ENCODE measurements at regions not wholly inside any gene's neighbourhood (a gene's known extent, or its start where the extent isn't known, plus 50 kb on each side); places are given as distances from the start of the nearest gene placed in this dataset.
"Not testable (repeated sequence)": the region's sequence is repeated elsewhere in the genome, so short reads cannot be mapped to it uniquely, and the experiment has no call there.

- H3K27ac ChIP-seq; H3K27me3 ChIP-seq (ENCODE audit: insufficient read depth in 3 of 3, low read length in 2 of 3); H3K4me1 ChIP-seq; H3K4me3 ChIP-seq; H3K9me3 ChIP-seq: not testable (repeated sequence)
- peaks cover 2 to 46% of the 10 kb centered on the region in 2 donors for H3K36me3 ChIP-seq (ENCODE audit: insufficient read depth in 1 of 2, low read depth in 1 of 2)
- 32 to 41% (median 38%) methylated on average over 14 to 15 of the region's 15 CpGs for WGBS, 3 donors
- ATAC-seq (peak; percentile 92 to 97 (median 96)), DNase-seq (peak; percentile 72 to 86)
- intact Hi-C loops (cut with DNase I): loop anchor here (2.0 to 5.0 kb wide), 3 partner anchors 240 to 315 kb away; no protein-coding TSS in a partner anchor
- TF ChIP-seq, protein P1, sequence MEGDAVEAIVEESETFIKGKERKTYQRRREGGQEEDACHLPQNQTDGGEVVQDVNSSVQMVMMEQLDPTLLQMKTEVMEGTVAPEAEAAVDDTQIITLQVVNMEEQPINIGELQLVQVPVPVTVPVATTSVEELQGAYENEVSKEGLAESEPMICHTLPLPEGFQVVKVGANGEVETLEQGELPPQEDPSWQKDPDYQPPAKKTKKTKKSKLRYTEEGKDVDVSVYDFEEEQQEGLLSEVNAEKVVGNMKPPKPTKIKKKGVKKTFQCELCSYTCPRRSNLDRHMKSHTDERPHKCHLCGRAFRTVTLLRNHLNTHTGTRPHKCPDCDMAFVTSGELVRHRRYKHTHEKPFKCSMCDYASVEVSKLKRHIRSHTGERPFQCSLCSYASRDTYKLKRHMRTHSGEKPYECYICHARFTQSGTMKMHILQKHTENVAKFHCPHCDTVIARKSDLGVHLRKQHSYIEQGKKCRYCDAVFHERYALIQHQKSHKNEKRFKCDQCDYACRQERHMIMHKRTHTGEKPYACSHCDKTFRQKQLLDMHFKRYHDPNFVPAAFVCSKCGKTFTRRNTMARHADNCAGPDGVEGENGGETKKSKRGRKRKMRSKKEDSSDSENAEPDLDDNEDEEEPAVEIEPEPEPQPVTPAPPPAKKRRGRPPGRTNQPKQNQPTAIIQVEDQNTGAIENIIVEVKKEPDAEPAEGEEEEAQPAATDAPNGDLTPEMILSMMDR (IDR thresholded peaks at IDR 0.05): peak; percentile 98
Observed at GRCh38 chr22:25462474-25463346, 101.8 kb upstream of the GRK3 start.

- H3K27me3 ChIP-seq (ENCODE audit: insufficient read depth in 3 of 3, low read length in 2 of 3); H3K27ac ChIP-seq; H3K4me1 ChIP-seq; DNase-seq; H3K4me3 ChIP-seq; H3K9me3 ChIP-seq; ATAC-seq: not testable (repeated sequence)
- intact Hi-C loops (cut with DNase I): loop anchor here (2.0 to 5.0 kb wide), 3 partner anchors 239 to 314 kb away; no protein-coding TSS in a partner anchor
- H3K36me3 ChIP-seq (ENCODE audit: insufficient read depth in 1 of 2, low read depth in 1 of 2): peaks cover 2 to 40% of the 10 kb centered on the region in 2 donors
- WGBS, 3 donors: 88 to 93% (median 89%) methylated on average over 8 of the region's 8 CpGs
Observed at GRCh38 chr22:25463347-25463628, 101.2 kb upstream of the GRK3 start.

DNA sequence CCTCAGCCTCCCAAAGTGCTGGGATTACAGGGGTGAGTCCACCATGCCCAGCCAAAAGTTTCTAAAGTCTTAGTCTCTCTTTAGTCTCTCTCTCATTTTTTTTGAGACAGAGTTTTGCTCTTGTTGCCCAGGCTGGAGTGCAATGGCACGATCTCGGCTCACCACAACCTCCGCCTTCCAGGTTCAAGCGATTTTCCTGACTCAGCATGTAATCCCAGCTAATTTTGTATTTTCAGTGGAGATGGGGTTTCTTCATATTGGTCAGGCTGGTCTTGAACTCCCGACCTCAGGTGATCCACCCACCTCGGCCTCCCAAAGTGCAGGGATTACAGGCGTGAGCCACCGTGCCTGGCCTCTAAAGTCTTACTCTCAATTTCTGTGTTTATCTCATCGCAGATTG, 100.1 kb upstream of the GRK3 start:
- intact Hi-C loops (cut with DNase I): loop anchor here (5.0 kb wide), 2 partner anchors 238 to 313 kb away; no protein-coding TSS in a partner anchor
- not testable (repeated sequence) for H3K27me3 ChIP-seq (ENCODE audit: insufficient read depth in 3 of 3, low read length in 2 of 3); H3K27ac ChIP-seq; H3K4me3 ChIP-seq; DNase-seq; ATAC-seq; H3K4me1 ChIP-seq; H3K9me3 ChIP-seq
- WGBS, 3 donors: 86 to 94% (median 92%) methylated on average over 9 of the region's 9 CpGs
- peaks cover 0 to 30% of the 10 kb centered on the region in 2 donors for H3K36me3 ChIP-seq (ENCODE audit: insufficient read depth in 1 of 2, low read depth in 1 of 2)

- Histone ChIP-seq H3K27ac (no peak overlapping the region), H3K9me3 (no peaks in the 10 kb centered on the region), H3K27me3 (ENCODE audit: insufficient read depth in 3 of 3, low read length in 2 of 3) (no peaks in the 10 kb centered on the region), H3K36me3 (ENCODE audit: insufficient read depth in 1 of 2, low read depth in 1 of 2) (peaks cover 0 to 15% of the 10 kb centered on the region in 2 donors), H3K4me1 (no peaks in the 10 kb centered on the region), H3K4me3 (no peak overlapping the region)
- WGBS, 3 donors: 74 to 82% (median 80%) methylated on average over 4 of the region's 4 CpGs
- TF ChIP-seq, protein P1 (IDR thresholded peaks at IDR 0.05): no peak
- intact Hi-C loops (cut with DNase I): no loop called here
- no peak for DNase-seq
- no peak for ATAC-seq
Observed at GRCh38 chr22:25465949-25466348, 98.5 kb upstream of the GRK3 start.

- intact Hi-C loops (cut with DNase I): no loop called here
- TF ChIP-seq, protein P1 (IDR thresholded peaks at IDR 0.05): no peak
Observed at GRCh38 chr22:25472382-25472781, 92.1 kb upstream of the GRK3 start.

More at GRCh38 chr22:25472382-25472781, 92.1 kb upstream of the GRK3 start:
- H3K27ac ChIP-seq: no peak overlapping the region
- 83 to 100% (median 100%) methylated on average over 4 of the region's 4 CpGs for WGBS, 3 donors
- ATAC-seq (no peak), DNase-seq (no peak)
- H3K27me3 ChIP-seq (ENCODE audit: insufficient read depth in 3 of 3, low read length in 2 of 3): no peaks in the 10 kb centered on the region
- no peaks in the 10 kb centered on the region for H3K4me1 ChIP-seq
- H3K4me3 ChIP-seq: no peak overlapping the region
- no peaks in the 10 kb centered on the region for H3K36me3 ChIP-seq (ENCODE audit: insufficient read depth in 1 of 2, low read depth in 1 of 2)
- no peaks in the 10 kb centered on the region for H3K9me3 ChIP-seq
